ENCODE measurements at regions not wholly inside any gene's neighbourhood (a gene's known extent, or its start where the extent isn't known, plus 50 kb on each side); places are given as distances from the start of the nearest gene placed in this dataset.

DNA sequence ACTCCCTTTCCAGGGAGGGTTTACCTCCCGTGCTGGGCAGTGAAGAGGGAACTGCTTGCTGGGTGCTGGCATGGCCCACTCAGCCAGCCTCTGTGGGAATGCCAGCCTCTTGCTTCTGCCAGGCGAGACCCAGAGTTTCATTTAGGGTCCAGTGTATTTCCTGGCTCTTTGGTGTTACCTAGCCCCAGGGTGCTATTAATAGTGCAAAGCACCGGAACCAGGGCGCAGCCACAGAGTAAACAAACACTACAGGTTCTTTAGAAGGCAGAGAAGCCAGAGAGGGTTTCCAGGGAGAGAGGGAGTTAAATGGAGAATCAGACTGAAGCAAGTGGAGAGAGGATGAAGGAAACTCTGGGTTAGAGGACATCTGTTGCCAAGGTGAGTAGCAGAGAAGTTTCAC, 74.9 kb upstream of the SPATA13 start:
- DNase-seq: no peak

DNA sequence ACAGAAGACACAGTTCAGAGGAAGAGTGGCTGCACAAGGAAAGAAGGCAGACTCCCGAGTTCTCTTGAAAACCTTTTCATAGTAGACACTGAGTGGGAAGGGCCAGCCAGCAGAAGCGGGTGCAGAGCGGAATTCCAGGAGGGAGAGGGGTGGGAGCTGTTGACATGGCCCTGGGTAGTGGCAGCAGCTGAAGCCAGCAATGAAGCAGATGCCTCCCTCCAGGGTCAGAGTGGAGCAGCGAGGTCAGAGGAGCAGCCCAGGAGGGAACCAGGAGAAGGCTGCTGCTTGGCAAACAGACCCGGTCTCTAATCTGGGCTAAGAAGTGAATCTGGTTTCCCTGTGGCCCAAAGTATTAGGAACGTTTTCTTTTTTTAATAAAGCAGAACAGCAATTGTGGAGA, 73.9 kb upstream of the SPATA13 start:
- no peak for DNase-seq

DNA sequence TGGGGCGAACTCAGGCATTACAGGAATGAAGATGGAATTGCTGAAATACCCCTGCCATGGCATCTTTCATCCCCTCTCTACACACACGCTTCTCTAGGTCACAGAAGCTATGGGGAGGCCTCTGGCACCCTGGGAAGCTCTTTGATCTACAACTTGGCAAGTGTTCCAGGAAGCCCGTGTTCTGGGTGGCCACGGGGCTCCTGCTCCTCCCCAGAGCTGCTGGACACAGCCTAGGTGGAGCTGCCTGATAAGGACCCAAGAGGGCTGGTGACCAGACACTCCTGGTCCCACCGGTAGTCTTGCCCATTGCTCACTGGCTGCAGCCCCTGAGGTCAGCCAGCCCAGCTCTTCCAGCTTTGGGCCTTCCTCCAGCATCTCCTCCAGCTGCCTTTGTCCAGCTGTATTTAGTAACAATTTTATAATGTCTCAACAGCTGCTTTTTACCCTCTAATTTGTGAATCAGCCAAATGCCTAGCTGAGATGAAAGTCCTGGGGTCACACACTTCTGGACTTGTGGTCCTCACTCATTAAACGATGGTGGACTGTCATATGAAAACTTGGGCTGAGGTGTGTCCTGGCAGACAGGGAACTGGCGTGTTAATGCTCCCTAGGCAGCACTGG, 72.8 kb upstream of the SPATA13 start:
- DNase-seq: no peak

DNA sequence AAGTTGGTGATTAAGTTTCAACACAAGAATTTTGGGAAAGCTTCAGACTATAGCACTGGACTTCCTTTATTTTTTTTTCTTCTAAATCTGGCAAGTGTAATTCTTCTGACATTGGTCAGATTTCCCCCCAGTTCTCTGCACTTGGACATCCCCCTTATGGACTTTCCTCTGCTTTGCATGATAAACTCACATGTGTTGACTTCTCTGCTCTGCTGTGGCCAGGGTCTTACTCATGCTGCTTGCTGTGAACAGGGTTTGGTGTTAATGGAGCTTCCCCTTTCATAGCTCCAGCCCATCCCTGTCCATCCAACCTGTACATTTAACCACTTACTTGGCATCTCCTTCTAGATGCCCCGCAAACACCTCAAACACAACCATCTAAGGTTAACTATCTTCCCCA, 70.5 kb upstream of the SPATA13 start:
- DNase-seq: no peak

DNA sequence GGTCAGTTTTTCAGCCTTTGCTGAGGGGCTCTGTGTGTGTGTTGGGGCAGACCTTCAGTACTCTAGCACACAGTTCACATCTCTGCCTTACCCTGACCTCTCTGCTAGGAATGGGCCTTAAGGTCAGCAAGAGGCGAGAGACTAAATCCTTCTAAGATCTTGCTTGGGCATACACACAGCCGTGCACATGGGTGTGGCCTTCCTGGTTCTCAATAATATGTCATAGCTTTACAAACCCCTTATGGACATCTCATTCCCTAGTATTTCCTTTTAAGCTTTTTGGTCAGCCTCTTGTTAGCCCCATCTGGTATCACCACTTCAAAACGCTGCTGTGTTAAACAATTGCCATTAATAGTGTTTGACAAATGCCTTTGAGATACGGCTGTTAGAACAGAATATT, 69.4 kb upstream of the SPATA13 start:
- DNase-seq: no peak

DNA sequence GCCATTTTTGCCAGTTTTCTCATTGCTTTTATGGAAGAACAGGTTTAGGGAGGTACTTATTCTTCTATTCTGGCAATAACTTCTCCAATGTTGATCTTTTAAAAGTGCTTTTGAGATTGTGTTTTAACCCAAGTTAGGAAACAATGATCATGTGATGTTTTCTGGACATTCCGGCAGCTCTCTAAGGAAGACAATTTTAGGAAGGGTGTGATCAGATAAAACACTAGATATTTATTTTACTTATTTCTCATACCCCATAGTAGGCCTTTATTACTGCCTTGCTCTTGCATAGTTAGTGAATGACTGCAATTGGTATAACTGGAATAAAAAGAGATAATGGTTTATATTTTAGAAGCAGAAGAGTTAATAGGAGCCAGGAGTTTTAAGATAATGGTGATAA, 68.4 kb upstream of the SPATA13 start:
- DNase-seq: no peak

DNA sequence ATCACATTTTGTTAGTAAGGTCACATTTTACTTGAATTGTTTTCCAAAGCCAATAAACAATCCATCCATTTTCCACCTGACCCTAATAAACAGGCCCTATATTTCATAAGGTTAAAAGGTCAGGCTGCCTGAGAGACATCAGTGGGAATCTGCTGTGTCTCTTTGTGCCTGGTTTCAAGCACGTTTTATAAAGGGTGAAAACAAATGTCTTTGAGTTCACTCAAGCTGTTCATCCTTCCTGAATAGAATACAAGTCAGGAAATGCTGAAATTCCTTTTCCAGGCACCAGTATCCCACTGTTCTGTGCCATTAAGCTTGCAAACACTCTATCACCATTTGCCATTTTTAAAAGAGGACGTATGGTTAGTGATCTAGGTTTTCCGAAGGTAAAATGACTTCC, 67.5 kb upstream of the SPATA13 start:
- DNase-seq: no peak

DNA sequence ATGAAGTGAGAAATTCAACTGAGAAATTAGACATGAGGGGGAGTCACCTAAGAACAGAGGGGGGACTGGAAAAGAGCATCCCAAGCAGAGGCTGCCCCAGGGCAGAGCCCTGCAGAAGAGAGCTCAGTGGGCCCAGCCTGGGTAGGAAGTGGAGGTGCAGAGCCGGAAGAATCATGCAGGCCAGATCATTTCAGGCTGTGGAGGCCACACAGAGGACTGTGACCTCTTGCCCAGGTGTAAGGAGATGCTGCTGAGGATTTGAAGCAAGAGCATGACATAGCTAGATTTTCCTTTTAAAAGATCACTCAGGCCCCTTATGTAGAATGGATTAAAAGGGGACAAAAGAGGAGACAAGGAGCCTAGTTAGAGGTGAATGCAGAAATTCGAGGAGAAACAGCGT, 63.9 kb upstream of the SPATA13 start:
- no peak for DNase-seq

DNA sequence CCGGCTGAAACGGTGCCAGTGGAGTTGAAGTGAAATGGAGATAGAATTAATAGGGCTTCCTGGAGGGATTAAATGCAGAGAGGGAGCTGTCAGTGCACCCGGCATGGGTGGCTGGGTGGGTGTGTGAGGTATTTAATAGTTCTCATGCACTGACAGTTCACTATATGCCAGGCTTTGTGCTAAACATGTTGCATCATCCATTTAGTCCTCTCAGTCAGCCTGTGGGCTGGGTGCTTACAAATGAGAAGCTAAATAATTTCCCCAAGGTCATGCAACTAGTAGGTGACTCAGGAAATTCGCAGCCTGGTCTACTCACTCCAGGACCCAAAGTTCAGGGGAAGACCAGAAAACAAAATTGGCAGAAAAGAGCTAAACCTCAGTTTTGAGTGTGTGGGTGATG, 63.5 kb upstream of the SPATA13 start:
- DNase-seq: no peak

DNA sequence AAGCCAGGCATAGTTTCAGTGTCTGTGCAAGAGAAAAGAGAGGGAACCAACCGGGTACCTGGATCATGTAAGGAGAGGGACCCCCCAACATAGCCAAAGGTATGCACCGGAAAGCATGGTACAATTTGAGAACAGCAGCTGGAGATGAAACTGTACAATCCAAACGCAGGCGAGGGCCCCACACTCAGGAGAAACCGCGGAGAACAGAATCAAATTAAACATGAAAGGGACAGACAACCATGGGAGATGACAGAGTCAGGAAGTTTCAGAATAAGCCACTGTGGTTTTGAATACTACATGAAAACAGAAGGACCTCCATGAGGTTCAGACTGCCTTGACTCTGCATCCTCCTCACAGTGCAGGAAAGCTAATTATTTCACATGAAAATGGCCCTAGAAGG, 62.9 kb upstream of the SPATA13 start:
- no peak for DNase-seq

DNA sequence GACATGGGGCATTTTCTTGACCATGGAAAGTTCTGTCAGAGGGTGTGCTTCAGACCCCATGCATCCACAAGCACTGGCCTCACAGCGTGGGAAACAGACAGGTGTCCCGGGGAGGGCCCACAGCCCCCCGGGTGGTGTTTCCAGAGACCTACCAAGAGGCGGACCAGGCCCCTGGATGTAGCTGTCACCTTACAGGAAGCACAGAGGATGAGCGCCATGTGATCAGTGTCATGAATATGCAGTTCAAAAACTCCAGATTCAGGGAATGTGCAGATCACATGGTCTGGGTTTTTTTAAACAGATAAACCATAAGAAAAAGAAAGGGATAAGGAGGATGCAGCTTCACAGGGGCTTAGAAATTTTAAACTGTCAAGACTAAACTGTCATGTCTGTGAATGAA, 61.0 kb upstream of the SPATA13 start:
- no peak for DNase-seq

DNA sequence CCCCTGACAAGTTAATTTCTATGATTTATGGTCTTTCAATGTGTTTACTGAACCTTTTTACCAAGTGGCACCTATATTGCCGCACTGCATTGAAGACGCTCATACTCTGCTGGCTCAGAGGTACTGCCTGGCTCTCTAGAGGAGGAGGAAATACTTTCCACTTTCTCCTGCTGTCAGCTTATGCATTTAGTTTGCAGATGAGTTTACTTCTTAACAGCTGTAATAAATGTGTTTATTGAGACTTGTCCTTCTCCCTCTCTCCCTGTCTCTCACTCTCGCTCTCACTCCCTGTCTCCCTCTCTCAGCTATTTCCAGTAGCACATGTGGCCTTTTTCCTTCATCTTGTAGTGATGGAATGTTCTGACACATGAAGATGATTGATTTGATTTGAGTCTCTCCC, 60.3 kb upstream of the SPATA13 start:
- DNase-seq: no peak

DNA sequence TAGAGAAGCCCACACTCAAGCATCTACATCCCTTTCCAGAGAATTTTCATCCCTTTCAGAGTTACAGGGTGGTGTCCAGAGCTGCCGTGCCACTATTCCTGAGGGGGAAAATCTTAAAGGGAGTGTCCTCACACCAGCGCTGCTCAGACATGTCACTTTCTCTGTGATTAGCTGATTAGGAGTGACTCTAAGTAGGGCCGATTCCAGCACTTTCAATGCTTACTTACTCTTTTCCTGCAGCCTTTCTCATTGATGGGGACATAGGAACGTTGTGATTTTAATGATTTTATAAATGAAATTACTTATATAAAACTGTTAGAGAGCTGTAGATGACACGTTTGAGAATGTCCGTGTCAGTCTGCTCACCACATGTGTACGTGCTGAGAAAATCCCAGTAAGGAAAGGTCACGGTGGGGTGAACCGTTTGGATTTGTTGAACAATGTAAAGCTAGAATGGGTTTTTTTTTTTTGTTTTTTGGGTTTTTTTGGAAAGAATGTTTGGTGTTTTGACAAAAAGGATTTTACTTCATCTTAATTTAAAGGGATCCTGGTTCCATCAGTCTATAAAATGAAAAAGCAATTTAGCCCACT, 56.6 kb upstream of the SPATA13 start:
- no peak for DNase-seq

DNA sequence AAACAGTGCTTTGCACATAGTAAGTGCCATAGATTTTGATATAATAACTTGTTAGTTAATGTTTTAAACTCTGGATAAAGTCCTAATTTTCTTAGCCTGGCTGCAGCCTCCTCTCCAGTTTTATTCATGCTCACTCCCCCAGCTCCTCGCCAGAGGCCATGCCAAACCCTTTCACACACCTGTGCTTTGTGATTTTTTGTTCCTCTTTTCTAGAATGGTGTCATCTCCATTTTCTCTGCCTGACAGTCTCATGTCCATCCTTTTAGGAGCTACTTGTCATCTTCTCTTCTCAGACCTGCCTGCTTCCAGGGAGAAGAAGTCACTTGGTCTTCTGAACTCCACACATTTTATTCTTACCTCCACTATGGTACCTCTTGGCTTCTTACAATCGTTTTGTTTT, 55.8 kb upstream of the SPATA13 start:
- no peak for DNase-seq

DNA sequence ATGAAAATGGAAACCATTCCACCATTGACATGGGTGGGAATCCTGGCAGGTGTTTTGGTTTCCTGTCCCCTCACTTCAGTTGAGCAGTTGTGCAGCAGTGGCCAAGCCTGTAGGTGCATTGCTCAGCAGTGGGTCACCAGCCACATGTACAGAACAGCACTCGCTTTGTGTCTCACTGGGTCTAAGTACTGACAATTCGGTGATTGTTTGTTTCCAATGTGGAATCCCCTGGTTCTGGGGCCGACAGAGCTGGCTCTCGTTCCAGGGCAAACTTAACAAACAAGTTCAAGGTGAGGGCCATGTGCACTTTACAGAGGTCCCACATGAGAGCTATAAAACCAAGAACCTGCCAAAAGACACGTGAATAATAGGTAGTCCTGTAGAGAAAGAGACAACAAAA, 54.1 kb upstream of the SPATA13 start:
- no peak for DNase-seq

DNA sequence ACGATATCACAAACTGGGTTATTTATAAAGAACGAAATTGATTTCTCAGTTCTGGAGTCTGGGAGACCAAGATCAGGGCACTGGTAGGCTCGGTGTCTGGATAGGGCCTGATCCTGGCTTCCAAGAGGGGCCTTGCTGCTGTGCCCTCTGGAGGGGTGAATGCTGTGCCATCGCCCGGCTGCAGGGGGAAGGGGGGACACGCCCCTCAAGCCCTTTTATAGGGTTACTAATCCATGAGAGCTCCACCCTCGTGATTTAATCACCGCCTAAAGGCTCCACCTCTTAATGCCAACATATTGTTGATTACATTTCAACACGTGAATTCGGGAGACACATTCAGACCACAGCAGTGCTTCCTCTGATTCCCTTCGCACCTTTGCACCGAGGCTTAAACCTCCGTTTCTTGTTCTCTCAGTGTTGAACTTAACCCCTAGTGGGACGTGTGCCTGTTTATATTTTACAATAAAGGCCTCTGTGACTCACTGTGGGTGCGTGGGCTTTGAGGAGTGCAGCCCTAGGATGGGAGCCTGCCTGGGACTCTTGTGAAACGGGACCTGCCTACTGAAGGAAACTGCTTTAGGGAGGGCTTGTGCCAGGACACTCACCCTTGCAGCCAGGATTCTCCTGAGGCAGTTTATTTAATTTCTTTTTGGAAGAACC, 52.4 kb upstream of the SPATA13 start:
- DNase-seq: no peak

DNA sequence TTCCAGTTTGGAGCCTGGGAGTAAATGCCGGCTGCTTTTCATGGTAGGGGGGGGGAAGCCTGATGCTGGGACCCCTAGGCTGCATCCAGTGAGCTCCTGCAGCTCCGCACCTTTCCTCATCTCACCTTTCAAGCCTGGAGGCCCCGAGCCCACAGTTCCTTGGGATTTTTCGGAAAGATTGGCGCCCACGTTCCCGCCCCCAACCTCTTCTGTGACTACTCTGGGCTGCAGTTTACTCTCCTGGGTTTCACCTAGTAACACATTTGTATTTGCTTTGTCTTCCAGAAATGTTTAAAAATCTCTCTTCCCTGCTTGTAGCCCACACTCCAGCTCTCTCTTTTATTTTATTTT, 51.9 kb upstream of the SPATA13 start:
- no peak for DNase-seq

DNA sequence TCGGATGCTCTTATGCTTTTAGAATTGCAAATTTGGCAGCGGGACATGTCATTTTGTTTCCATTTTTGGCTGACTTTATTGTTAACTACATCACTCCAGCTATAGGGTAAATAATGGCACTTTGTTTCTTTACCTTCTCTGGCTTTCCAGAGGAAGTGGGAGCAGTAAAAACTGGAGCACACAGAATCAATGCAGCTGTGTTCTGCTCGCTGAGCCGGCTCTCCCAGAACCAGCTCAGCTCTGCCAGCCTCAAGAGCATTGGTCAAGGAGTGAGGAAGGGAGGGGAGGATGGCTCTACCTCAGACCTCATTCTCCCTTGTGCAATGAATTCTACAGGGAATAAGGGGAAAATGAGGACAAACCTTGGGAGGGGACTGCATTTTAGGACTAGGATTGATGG, 50.5 kb upstream of the SPATA13 start:
- DNase-seq: no peak

Measured in NCI-H510A (cell line).